ENCODE measurements at regions not wholly inside any gene's neighbourhood (a gene's known extent, or its start where the extent isn't known, plus 50 kb on each side); places are given as distances from the start of the nearest gene placed in this dataset.

DNA sequence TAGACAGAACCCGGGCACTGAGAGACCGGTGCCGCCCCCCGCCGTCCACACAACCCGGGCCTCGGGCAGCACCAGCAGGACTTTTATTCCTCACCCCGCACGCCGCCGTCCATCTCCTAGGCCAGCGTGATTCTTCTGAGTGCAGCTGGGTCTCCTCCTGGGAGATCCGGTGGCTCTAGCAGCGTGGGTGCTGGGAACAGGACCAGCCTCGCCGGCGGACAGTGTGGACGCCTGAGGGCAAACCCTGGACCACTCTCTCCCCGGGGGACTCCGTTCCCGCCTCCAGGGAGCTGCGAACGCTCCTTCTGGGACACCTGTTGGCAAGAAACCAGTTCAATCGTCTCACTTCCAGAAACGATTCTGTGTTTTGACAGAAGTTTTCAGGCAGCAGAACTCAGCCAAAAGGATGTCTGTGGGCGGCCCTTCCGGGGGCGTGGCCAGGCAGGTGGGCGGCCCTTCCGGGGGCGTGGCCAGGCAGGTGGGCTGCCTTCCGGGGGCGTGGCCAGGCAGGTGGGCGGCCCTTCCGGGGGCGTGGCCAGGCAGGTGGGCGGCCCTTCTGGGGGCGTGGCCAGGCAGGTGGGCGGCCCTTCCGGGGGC is 130.7 kb downstream of the DLL1 start:
- DNase-seq = no peak

DNA sequence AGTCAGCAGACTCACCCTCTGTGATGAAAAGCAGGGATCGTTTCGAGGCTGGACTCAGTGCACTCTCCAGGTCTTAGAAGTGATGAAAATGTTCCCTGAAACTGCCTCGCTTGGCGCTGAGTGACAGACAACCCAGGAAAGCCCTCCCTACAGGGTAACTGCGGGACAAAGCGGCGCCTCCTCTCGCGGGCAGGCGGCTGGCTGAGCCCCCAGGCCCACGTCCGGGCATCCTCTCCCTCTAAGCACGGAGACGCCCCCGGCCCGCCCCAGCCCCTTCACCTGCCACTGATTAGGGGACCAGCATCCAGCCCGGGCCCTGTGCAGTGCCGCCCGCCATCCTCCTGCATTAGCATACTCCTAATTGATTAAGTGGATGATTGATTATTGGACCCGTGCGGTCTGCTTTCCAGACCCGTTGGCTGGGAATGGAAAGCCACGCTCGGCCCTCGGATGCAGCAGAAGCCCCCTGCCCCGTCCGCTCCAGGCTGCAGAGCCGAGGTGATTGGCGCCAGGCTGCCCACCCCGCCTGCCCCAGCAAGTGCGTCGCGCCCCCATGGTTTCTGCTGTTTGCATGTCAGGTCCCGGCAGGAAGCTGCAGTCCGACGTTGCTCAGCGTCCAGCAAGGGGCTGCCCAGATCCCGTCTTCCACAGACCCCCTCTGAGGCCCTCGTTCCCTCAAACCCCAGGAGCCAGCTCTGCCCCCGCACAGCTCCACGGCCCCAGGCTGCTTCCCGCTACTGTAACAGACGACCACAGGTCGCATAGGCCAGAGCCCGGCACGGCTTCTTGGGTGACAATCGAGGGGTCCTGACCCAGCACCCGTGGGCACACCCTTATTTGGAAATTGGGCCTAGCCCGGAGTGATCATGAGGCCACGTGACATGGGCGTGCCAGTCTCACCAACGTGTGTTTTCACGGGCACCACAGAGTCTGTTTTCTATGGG is 131.6 kb downstream of the DLL1 start:
- DNase-seq = no peak

DNA sequence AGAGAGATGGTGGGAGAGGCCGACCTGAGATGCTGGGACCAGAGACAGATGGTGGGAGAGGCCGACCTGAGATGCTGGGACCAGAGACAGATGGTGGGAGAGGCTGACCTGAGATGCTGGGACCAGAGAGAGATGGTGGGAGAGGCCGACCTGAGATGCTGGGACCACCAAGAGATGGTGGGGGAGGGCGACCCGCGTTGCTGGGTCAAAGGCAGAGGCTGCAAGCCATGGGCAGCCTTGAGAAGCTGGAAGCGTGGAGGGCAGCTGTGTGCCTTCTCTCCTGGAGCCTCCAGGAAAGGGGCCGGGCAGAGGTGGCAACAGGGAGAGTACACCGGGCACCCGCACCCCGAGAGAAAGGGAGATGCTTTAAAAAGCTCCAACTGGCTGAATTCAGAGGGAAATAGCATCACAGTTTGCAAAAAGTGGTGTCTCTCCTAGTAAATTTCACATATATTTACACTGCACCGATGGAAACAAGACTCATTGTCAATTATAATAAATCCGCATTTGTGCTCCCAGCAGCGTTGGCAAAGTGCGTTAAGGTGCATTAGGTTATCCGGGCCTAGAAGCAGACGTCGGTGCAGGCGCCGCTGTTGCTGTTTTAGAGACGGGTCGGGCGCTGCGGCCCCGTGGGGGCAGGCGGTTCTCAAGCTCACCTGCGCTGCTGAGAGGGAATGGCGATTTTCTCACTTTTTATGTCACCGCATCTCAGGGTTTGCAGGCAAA is 132.4 kb downstream of the DLL1 start:
- DNase-seq = no peak

DNA sequence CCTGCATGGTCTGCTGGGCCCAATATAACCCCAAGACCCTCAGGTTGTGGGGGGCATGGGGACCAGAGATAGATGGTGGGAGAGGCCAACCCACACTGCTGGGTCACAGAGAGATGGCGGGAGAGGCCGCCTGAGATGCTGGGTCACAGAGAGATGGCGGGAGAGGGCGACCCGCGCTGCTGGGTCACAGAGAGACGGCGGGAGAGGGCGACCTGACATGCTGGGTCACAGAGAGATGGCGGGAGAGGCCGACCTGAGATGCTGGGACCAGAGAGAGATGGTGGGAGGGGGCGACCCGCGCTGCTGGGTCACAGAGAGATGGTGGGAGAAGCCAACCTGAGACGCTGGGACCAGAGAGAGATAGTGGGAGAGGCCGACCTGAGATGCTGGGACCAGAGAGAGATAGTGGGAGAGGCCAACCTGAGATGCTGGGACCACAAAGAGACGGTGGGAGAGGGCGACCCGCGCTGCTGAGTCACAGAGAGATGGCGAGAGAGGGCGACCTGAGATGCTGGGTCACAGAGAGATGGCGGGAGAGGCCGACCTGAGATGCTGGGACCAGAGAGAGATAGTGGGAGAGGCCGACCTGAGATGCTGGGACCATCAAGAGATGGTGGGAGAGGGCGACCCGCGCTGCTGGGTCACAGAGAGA is 133.2 kb downstream of the DLL1 start:
- DNase-seq = no peak

DNA sequence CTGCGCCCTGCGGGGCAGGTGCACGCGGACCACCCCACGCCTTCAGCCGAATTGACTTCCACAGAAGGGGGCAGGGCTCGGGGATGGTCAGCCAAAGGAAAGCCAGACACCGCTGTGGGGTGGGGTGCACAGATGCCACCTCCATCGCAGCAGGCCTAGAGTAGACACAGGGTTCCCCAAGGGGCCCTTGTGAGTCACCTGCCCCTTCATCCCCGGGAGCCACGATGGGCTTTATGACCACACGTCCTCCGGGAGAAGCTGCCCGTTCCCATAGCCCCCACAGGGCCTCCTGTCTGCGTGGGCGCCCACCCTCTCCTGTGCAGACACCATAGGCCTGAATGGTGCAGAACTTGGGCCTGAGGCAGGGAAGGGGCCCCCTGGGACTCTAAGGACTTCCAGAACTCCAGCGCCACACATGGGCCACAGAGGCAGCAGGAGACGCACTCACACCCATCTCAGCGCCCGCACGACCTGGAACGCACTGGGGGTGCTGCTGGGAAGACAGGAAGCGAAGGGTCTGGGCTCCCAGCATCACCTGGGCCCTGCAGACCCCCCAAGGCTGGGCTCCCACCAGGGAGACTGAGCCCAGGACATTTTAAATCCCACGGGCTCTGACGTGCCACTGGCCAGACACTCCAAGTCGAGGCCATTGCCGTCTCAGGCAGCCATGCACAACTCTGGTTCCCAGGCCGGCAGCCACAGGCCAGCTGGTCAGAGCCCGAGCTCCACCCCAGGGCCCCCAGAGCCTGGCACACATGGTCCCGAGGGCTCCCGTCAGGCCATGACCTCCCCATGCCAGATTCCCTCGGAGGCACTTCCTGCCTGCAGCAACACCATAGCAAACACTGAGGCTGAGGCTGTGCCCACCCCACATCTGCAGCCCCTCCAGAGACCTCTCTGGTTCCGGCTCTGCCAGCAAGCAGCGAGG is 134.2 kb downstream of the DLL1 start:
- no peak for DNase-seq

DNA sequence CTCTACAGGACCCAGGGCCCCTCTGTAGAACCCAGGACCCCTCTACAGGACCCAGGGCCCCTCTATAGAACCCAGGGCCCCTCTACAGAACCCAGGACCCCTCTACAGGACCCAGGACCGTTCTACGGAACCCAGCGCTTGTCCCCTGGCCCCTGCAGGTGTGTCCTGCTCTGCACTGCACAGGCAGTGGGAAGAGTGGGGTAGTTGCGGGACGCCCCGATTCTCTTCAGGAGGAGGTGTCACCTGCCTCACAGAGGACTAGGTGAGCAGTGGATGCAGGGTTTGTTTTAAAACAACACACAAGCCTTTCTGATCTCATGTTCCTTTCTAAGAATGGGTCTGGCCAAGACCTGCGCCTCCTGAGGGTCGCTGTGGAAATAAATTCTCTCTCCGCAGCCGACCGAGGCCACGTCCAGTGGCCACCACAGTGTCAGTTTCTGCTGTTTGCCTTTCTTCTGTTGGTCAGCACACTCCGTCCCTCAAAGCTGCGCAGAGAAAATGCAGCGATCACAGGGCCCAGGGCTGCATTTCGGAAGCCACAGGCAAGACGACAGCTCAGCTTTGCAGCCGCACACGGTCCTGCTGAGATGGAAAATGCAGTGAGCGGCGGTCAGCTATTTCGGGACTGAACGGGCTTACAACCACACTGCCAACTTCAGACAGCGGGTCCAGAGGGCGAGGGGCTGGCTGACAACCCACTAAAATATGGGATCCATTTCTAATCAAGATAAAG is 135.2 kb downstream of the DLL1 start:
- DNase-seq = no peak

GRCh38 chr6:170153436-170154319 is 137.2 kb downstream of the DLL1 start:
- DNase-seq = no peak

DNA sequence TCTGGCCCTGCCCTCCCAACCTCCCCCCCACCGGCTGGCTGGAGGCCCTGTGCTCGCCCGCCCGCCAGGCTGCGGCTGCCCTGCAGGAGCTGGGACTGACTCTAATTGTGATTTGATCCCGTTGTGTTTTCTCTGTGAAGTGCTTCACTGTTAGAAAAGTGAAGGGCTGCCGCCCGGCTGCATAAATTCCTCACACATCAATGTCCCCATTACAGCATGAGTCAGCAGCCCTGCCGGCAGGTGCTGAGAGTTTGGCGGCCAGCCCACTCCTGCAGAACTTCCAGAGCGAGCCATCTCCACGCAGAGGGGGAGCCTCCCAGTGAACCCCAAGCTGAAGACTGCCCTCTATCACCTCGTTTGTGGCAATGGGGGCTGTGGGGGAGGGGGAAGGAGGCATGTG is 137.9 kb downstream of the DLL1 start:
- DNase-seq = no peak

DNA sequence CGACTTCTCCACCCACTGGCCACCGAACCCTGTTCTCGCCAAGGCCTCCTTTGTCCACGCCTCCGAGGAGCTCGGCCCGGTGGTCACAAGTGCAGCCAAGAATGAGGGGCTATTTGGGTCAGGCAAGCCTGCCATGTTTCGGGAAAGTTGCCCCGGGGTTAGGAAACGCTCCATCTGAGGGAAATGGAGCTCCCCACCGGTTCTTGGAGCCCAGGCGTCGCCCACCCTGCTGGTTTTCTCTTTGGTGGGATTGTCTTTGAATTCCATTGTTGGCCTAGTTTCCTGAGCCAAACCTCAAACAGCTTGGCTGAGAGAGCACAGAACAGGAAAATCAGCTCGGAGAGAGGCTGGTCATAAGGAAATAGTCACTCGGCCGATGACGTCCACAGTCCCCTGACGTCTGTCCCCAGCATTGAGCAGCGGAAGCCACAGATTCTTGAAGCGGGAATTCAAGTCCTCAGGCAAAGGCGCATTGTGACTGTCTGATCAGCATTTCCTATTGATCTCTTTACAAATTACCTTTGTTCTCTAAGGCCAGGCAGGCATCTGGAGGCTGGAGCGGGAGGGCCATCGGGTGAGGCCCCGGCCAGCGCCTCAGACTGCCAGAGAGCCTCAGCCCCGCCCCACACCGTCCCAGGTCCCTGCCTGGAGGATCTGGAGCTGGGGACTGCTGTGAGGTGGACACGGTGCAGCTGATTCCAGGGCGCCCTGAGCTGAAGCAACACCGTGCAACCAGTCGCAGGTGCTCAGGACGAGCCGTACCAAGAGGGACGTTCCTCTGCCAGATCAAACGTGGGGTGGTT is 138.6 kb downstream of the DLL1 start:
- no peak for DNase-seq

DNA sequence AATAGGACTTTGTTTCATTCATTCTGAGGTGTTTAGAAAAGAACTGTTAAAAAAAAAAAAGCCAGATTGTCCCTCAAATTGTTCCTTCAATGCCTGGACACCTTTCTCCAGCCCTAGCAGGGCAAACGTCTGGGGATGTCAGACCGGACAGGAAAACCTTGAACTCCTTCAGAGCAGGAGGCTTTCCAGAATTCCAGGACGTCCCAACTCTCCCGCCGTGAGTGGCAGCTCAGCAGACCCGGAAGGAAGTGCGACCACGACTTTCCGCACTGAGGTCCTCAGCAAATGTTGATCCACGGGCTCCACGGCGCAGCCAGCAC is 139.1 kb downstream of the DLL1 start:
- no peak for DNase-seq

DNA sequence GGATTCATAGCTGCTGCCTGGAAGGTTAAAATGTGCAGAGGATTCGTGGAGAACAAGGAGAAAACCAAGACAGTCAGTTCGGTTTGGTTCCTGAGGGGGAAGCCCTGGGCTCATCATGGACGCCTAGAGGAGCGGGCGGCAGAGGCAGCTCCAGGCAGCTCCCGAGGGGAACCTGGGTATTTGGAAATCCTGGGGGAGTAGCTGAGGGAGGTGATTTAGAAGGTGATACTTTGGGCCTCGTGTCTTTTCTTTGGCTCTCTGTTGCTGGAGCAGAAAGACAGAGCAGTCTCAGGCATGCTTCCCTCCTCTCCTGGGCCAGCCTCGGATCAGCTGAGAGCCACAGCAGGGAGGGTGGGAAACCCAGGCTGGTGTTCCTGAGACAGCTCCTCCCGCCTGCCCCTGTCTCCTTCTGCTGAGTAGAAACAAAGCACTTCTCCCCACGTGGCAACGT is 139.5 kb downstream of the DLL1 start:
- DNase-seq = no peak

- no peak for DNase-seq
These were observed 140.3 kb downstream of the DLL1 start for GRCh38 chr6:170150590-170150945.

GRCh38 chr6:170149681-170150589 is 140.9 kb downstream of the DLL1 start:
- no peak for DNase-seq

- no peak for DNase-seq
These were observed 142.0 kb downstream of the DLL1 start for GRCh38 chr6:170148709-170149470.

- peak; percentile 23 for DNase-seq
These were observed 142.8 kb downstream of the DLL1 start for GRCh38 chr6:170147832-170148708.

- DNase-seq = no peak
These were observed 143.7 kb downstream of the DLL1 start for GRCh38 chr6:170147056-170147787.

All from activated CD4-positive, alpha-beta T cell treated with anti-CD3 and anti-CD28 coated beads for 1 hour (primary cell).